ENCODE measurements at regions not wholly inside any gene's neighbourhood (a gene's known extent, or its start where the extent isn't known, plus 50 kb on each side); places are given as distances from the start of the nearest gene placed in this dataset.

DNA sequence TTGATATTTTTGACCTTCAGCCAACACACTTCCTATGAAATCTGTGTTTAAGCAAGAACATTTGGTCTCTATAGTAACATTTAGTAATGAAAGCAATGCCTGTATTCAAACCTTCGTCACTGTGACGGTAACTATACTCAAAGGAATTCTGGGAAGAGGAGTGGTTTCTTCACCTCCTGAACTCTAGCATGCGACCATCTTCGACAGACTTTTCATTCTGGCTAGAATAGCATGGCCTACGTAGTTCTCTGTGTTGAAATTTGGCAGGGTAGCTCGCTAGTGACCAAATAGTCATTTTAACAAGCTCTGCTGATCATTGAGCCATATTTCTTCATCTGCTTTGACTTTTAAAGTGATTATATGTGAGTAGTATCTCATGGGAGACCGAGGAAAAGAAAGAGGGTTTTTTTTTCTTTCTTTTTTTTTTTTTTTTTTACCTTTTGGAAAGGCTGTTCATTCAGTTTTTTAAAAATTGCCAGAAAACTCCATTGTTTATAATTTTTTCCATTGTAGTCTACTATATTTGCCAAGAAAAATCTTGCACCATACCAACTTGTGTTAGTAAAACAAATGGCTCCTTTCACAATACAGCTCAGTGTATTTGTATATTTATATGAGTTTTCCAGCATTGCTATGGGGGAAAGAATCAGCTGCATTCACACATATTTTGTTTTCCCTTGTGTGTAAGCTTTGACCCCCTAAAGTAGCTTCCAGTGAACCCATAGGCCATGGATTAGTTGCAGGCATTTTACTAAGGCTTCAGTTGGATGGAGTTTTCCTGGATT, 166.8 kb downstream of the NNT start:
- DNase-seq (ENCODE audit: low read depth) (no peak), FAIRE-seq (no peak)
- no peaks in the 10 kb centered on the region for H3K27me3 ChIP-seq (ENCODE audit: control insufficient read depth, insufficient read depth, low read length)
- TF ChIP-seq, protein P1, sequence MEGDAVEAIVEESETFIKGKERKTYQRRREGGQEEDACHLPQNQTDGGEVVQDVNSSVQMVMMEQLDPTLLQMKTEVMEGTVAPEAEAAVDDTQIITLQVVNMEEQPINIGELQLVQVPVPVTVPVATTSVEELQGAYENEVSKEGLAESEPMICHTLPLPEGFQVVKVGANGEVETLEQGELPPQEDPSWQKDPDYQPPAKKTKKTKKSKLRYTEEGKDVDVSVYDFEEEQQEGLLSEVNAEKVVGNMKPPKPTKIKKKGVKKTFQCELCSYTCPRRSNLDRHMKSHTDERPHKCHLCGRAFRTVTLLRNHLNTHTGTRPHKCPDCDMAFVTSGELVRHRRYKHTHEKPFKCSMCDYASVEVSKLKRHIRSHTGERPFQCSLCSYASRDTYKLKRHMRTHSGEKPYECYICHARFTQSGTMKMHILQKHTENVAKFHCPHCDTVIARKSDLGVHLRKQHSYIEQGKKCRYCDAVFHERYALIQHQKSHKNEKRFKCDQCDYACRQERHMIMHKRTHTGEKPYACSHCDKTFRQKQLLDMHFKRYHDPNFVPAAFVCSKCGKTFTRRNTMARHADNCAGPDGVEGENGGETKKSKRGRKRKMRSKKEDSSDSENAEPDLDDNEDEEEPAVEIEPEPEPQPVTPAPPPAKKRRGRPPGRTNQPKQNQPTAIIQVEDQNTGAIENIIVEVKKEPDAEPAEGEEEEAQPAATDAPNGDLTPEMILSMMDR (IDR thresholded peaks at IDR 0.05; ENCODE audit: insufficient read depth, low read length, severe bottlenecking): no peak
- H3K36me3 ChIP-seq (ENCODE audit: control insufficient read depth, insufficient read depth, low read length): no peaks in the 10 kb centered on the region
- no peak overlapping the region for H3K4me3 ChIP-seq (ENCODE audit: low read depth, low read length)
